Stimulated activated CD8-positive, alpha-beta memory T cell treated with anti-CD3 and anti-CD28 coated beads, Interleukin-15, amount 100 ng/mL, for 1 hour (primary cell): ENCODE measurements at regions not wholly inside any gene's neighbourhood (a gene's known extent, or its start where the extent isn't known, plus 50 kb on each side); places are given as distances from the start of the nearest gene placed in this dataset.
"Not testable (repeated sequence)": the region's sequence is repeated elsewhere in the genome, so short reads cannot be mapped to it uniquely, and the experiment has no call there.

Experiments used
- DNase-seq: peaks from one replicate; pipeline ENCODE4 v3.0.0-alpha.2; 2020; ENCODE audit warnings: low read depth

DNA sequence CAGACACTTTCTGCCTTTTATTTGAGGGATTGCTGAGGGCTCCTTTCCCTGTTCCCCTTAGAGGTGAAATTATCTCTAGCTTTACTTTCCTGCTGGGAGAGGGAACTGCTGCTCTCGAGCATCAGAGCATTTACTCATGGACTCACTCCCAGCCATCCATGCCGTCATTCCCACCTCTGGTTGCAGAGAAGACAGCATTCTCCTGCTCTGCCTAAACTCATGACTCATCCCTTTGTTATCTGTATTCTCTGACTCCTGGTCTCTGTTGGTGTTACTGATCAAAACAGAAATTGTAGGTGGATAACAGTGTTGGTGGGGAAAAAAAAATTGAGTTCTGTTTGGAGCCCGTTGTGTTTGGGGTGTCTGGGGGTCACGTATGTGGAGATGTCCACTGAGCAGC lies 159.3 kb downstream of the TTC8 start:
- no peak for DNase-seq

DNA sequence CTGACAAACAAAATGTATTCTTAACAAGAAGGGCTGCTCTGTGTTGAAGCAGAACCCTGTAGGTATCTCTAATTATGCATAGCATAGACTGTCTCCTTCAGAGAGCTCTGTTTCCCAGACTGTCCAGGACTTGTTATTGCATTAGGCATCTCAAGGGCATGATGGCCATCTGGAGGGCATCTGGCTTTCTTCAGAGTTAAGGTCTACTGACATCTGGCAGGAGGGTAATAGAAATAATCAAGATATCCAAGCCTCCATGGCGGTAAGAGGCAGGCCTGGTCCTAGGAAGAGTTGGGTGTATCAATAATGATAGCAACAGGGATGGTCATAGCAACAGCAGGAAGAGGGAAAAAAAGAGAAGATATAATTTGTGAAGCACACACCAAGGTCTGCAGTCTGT lies 161.2 kb downstream of the TTC8 start:
- no peak for DNase-seq

DNA sequence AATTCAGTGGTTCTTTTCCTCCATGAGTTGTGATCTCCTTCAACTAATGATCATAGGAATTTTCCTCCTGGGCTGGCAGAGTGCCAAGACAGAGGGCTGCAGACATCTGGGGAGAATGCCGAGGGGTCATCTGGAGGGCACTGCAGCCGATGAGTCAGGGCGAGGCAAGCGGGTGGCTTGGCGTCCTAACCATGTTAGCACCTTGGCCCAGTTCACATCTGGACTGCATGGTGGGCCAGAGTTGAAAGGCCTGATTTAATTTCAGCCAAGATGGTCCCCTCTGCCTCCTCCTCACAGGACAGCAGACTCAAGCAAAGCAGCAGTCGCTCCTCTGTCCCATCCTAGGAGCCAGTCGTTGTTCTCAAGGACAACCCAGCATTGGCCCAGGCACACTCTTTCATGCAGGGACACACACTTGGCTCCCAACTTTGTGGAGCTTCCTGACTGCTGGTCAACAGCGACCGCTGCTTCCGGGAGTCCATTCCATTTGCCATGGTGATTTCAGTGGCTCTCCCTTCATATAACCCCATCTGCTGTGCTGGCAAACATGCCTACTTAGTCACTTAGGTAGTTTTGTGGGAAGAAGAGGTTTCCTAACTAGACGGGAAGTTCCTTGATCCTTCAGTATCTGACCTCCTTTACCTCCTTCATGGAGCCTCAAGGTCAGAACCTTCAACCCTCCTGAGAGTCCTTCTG lies 161.8 kb downstream of the TTC8 start:
- DNase-seq = no peak

DNA sequence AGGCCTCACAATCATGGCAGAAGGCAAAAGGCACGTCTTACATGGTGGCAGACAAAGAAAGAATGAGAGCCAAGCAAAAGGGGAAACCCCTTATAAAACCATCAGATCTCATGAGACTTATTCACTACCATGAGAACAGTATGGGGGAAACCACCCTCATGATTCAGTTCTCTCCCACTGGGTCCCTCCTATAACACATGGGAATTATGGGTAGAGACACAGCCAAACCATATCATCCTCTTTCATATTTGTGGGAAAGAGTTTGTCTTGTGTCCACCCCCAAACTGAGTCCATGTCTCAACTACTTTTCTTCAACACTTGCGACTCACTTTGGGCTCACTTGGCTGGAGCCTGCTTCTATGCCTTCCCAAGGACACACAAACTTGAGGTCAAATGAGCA lies 162.5 kb downstream of the TTC8 start:
- DNase-seq = not testable (repeated sequence)

DNA sequence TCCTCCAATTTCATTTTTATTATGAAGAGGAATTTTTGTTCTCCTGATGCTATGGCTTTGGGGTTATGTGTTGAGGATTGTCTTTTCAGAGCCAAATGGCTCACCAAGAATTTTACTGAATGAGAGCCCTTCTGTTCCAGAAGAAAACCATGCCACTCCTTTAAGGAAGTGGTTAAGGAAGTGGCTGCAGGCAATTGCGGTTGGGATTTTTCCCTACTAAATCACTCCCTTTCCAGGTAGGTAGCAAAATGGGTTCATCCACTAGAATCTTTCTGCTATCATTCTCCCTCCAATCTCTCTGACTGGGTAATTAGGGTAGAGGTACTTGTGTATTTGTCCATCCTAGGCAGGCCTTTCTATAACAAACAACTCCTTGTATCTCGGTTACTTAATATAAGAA lies 163.1 kb downstream of the TTC8 start:
- DNase-seq = no peak

DNA sequence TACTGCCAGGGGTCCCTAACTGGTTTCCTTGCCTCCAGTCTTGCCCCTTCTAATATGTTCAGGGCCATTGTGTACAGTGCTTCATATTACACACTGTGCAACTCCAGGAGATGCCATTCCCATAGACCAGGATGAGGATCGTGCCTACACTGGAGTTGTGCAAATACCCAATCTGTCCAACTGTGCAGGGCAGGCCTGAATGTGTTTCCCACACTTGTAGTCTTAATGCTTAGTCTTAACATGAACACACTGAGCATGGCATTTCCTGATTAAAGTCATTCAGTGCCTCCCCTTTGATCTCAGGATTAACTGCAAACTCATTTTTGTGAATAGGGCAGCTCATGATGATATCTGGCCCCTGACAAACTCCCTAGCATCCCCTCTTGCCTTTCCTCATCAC lies 165.5 kb downstream of the TTC8 start:
- no peak for DNase-seq

DNA sequence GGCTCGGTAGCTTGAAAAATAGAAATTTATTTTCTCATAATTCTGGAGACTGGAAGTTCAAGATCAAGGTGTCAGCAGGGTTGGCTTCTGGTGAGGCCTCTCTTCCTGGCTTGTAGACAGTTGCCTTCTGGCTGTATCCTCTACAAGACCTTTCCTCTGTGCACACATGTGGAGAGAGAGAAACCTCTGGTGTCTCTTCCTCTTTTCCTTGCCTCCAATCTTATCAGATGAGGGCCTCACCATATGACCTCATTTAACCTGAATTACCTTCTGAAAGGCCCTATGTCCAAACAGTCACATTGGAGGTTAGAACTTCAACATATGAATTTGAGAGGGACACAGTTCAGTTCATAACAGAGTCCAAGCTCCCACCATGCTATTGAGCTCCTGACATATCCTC lies 166.4 kb downstream of the TTC8 start:
- no peak for DNase-seq

DNA sequence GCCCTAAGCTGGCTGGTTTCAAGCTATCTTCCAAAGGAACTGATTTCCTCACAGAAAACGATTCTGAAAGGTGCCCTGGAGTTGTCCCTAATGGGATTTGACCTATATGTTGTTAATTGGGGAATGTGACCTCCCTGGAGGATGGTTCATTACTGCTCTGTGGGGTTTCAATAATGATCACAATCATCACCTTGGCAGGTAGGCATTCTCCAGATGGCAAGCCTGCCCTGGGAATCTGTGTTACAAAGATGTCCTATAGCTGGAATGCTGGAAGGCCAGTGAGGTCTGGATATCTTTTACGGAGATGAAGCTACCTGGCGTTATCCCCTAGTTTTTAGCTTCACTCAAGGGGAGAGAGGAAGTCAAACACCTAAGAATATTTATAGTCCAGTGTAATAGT lies 167.6 kb downstream of the TTC8 start:
- no peak for DNase-seq

DNA sequence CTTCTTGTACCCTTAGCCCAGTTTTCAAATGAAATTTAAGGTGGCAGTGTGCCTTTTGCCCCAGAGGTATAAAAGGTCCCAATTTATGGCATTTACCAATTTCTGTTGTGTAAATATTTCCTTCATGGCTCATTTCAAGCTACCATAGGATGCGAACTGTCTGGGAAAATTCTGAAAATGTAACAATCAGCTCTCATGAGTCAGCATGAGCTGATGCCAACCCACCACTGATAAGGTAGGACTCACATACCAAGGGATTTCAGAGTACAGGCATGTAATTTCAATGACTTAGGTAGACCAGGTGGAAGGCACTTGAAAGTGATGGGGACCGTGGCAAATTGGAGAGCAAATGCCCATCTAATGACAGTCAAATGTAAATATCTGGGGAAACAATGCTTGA lies 169.5 kb downstream of the TTC8 start:
- no peak for DNase-seq

DNA sequence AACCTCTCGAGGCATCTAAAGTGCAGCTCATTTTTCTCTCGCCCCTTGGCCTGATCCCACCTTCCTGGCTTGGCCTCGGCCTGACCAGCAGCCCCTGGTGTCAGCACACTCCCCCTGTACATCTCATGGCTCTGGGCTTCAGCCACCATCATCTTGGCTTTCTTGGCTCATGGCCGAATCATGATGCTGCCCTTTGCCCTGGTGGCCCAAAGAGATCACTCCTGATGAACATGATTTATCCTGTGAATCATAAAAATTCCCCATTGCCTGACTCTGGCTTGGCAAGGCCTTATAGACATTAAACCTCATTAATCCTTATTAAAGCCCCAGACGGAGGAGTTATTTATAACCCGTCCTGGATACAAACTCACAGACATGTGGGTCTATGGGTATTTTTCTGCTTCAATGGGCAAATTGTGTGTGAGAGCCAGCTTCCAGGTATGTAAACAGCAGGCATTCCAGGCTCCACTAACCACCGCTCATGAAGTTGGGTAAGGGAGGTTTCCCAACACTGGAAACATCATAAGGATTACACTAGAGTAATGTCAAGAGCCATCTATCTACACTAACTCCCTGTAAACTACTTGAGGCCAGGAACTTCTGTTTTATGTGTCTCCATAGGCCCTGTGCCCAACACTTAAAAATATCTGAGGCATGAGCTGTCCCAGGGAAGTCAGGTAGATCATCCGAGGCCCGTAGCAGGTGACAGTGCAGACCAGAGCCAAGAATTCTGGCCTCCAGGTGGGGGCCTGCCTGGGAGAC lies 171.2 kb downstream of the TTC8 start:
- no peak for DNase-seq

DNA sequence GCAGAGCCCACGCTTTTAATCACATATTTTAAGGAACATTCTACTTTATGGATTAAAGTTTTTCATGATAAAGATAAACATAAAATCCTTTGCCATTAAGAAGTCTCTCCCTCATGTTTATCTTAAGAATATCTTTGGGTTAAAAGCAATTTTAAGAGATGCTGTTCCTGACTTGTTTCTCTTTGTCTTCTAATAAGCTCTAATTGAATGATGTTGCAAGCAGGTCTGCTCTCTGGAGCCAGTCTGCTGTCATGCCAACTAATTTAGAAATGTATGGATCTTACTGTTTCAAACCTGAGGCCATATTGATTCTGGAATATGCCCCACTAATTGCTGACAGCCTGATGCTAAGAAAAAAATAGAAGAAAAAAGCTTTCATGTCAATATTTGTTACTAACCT lies 173.6 kb downstream of the TTC8 start:
- DNase-seq = no peak

DNA sequence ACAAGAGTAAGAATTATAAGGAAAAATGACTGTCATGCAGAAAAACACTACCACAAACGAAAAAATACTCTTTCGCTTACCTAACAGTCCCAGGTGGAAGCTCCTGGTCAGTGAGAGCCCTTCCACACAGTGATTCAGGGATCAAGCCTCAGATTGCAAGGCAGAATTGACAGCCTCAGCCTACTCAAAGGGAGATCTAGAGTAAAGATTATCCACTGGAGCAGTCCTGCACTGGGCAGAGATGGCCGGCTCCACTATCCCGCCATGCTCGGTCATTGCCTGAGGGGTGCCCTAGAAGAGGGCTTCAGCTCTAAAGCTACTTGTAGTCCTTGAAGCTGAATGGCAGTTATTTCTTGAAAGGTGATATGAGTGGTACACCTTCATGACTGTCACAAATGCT lies 174.7 kb downstream of the TTC8 start:
- no peak for DNase-seq

DNA sequence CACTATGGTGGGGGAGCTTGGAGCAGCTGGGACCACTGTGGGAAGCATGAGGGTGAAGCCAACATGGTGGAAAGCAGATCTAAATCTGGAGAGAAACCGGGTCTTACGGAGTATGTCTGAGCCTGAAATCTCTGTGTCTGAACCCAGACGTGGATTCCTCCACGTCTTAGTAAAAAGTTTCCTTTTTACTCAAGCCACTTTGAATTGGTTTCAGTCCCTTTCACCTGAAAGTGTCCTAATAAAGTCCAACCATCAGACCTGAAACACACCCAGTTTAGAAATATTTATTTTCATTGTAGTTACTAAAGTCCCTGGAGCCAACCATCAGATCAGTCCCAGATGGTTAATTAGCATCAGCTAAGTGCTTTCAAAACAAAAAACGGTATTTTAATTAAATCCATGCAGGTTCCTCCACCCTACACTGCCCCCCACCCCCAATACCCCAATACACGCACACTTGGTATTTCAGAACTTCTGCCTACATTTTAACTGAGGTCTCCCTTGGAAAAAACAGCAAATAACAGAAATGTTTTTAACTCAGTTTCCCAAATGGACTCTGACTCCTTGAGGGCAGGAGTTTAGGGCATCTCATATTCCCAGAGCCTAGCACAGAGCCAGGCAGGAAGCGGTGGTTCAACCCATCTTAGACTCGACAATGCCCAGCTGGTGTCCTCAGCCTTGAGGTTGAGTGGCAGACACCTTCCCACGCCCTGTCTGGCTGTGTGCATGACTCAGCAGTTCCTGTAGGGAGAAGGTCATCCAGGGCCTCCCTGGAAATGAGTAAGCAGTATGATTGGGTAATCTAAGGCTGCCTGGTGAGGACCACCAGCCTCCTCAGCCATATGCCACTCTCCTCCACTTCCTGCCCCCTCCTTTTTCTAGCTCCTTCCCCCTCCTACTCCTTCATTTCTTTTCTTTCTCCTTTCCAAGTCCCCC lies 175.8 kb downstream of the TTC8 start:
- no peak for DNase-seq

DNA sequence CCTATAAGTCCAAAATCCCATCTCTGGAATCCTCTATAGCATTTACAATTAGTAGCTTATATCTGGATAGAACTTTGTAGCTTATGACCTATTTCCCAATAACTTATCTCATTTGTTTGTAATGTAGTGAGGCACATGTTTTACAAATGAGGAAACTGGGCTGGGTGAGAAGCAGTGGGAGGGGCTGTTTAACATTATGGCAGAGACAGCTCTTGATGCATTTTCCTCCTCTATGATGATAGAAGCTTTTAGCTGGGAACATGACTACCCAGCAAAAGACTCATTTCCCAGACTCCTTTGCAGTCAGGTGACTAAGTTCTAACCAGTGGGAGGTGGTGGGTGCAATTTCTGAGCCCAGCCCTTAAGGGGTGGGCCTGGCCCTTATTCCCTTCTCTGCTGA lies 179.7 kb downstream of the TTC8 start:
- DNase-seq = no peak

DNA sequence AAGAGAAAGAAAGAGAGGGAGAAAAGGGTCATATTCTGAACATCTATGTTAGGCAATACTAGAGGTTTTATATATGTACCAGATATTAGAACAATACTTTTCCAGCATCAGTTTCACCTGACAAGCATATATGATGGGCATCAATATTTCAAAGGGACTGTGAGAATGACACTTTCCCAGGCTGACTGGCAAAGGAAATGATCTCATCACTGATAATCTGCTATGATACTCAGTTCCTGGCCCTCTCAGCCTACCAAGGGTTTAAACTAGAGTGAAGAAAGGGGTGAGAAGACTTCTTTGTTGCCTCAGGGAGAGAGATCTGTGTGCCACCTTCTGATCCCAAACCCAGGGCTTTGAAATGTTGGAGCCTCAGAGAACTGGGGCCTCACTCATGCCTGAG lies 183.5 kb downstream of the TTC8 start:
- no peak for DNase-seq

DNA sequence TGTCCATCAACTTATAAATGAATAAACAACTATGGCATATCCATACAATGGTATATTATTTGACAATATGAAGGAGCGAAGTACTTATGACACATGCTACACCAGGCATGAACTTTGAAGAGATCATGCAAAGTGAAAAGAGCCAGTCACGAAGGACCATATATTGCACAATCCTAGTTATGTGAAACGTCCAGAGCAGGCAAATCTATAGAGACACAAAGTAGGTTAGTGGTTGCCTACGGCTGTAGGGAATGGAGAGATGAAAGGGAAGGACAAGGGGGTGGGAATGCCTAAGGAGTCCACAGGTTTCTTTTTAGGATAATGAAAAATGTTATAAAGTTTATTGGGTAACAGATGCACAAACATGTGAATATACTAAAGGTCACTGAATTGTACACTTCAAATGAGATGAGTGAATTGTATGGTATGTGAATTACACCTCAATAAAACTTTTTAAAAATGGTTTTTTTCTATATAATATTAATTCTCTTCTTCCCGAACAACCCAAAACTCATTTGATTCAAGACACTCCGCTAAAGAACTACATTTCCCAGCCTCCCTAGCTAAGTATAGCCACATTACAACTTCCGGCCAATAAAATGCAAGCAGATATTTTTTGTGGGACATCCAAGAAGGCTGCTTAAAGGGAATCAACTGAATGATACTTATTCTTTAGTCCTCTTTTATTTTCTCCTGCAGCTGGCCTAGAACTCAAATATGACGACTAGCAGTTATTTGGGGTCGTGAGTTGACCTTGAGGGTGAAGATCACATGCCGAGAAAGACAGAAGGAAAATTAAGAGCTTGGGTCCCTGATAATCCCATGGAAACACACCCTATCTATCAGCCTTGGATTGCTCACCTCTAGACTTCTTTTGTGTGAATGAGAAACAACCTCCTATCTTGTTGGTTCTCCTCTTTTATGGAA lies 187.2 kb downstream of the TTC8 start:
- no peak for DNase-seq

DNA sequence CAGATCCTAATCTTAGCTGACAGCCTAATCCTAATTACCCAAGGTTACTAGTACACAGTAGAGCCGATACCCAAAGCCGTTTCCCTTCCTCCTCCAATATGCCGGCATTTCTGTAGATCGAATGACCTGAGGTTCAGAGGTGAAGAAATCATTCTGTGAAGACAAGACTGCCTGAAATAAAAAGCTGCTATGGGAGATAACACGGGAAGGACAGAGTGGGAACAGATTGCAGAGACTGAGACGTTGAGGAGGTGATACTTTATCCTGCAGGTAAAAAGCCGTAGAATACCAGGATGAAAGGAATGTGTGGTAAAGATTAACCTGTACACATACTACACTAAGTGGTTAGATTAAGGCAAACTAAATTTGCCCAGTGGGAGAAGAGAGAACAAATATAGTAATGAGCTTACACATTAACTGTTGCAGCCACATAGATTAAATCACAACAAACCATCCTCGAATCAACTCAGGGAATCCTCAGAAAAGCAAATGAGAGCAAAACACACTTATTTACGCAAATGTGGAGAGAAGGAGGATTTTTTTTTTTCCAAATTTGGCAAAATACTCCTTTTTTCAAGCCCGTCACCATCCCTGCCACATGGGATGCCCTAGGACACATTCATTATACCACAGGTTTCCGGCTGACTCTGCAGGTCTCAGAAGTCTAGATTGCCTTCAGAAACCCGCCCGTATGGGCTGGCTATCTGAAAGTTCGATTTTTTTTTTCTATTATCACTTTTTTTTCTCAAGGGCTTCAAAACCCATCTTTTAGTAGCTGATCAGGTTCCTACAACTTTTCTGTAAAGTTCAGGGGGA lies 188.0 kb downstream of the TTC8 start:
- DNase-seq = no peak

DNA sequence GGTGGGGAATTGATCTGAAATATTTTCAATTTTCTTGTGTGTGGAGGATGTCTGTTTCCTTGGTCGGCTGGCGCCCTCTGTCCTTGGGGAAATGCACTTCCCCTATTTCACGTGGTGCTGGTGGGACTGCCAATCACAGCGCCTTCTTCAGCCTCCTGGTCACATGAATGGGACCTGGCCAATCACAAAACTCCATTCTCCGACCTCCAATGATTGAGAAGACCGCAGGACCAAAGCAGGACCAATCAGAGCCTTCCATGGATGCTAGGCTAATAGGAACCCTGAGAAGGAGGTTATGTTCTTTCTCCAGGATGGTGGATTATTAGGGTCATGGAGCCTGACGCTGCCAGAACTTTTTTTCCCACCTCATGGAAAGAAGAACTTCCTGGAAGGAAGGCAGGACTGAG lies 188.7 kb downstream of the TTC8 start:
- DNase-seq = no peak

DNA sequence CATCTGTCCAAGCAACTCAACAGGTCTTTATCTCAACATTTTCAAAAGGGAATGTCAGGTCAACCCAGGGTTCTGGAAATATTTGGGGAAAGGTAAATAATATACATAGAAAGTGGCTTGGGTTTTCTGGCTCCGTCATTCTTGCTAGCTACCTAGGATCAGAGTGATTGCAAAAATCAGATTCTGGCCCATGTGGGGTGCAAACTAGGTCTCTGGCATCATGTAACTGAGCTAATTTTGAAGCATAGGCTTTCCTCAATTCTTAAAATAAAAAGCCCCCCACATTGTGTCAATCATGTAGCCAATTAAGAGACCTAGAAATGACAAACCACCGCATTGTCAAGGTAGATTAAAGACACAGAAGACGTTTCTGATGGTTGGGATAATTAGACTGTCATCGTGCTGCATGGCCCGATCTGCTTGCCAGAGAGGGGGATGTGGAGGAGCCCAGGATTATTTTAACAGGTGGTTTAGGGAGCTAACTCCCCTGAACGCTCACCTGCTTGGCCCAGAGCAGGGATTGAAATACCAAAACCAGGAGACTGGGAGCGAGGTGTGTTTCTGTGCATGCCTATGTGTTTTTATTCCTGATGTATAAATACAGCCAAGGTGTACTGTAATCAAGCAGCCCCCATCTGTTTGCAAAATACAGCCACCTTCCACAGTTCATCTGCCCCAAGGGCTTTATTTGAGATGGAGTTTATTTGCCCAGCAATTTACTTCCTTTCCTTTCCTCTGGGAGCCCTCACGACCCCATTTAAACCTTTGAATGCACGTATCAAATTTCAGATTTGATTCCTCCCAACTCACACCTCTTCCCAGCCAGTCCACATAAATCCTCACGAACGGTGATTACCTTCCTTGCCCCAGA lies 189.5 kb downstream of the TTC8 start:
- no peak for DNase-seq

DNA sequence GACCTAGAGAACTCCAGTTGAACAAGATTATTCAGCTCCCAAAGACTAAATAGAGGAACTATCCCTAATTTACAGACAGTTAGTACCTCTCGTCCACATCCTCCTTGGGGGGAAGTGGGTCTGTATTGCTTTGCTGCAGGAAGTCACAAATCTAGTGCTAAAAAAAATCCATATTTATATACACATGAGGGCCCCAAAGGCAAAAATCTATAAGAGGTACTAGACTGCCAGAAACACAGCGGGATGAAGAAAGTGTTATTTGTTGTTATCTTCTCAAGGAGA lies 190.1 kb downstream of the TTC8 start:
- no peak for DNase-seq
